ENCODE measurements at regions not wholly inside any gene's neighbourhood (a gene's known extent, or its start where the extent isn't known, plus 50 kb on each side); places are given as distances from the start of the nearest gene placed in this dataset.
"Not testable (repeated sequence)": the region's sequence is repeated elsewhere in the genome, so short reads cannot be mapped to it uniquely, and the experiment has no call there.

DNA sequence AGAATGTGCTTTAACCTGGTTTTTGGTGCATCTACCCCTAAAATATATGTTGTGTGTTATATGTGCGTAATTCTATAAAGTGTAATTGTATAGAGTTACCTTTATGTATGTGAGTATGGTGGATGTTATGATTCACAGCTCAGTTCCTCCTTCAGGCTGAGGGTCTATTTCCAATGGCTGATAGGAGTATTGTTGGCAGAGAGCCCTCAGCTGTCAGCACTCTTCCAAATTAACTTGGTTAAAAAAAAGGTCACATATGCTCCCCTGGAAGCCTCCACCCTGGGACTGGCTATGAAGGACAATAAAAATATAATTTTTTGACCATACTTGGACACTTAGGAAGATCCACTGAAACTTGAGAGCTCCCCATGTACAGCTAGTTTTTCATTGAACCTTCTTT is 250.4 kb upstream of the CDH12 start:
- Histone ChIP-seq H3K4me2 (ENCODE audit: low read length) (no peak overlapping the region), H3K27ac (ENCODE audit: low read depth, low read length, poor library complexity, severe bottlenecking) (no peak overlapping the region), H4K20me1 (ENCODE audit: insufficient read depth, low read length) (no peaks in the 10 kb centered on the region), H3K36me3 (ENCODE audit: insufficient read depth, low read length) (no peaks in the 10 kb centered on the region), H3K9me2 (ENCODE audit: low read depth, low read length) (no peaks in the 10 kb centered on the region), H3K4me3 (ENCODE audit: low read depth, low read length, poor library complexity, severe bottlenecking) (no peak overlapping the region), H3K9ac (ENCODE audit: low read length) (no peak overlapping the region), H3K9me3 (ENCODE audit: low read length) (no peaks in the 10 kb centered on the region), H3K4me1 (ENCODE audit: insufficient read depth, low read length, severe bottlenecking) (no peaks in the 10 kb centered on the region), H2AFZ (ENCODE audit: low read length) (no peak overlapping the region), H3K79me2 (ENCODE audit: insufficient read depth, low read length) (no peaks in the 10 kb centered on the region), H3K27me3 (ENCODE audit: insufficient read depth, low read length) (no peaks in the 10 kb centered on the region), H3F3A (ENCODE audit: insufficient read depth, low read length) (no peaks in the 10 kb centered on the region)
- no peak for TF ChIP-seq EZH2 (IDR thresholded peaks at IDR 0.05; ENCODE audit: borderline replicate concordance, low read length)
- TF ChIP-seq, protein P1, sequence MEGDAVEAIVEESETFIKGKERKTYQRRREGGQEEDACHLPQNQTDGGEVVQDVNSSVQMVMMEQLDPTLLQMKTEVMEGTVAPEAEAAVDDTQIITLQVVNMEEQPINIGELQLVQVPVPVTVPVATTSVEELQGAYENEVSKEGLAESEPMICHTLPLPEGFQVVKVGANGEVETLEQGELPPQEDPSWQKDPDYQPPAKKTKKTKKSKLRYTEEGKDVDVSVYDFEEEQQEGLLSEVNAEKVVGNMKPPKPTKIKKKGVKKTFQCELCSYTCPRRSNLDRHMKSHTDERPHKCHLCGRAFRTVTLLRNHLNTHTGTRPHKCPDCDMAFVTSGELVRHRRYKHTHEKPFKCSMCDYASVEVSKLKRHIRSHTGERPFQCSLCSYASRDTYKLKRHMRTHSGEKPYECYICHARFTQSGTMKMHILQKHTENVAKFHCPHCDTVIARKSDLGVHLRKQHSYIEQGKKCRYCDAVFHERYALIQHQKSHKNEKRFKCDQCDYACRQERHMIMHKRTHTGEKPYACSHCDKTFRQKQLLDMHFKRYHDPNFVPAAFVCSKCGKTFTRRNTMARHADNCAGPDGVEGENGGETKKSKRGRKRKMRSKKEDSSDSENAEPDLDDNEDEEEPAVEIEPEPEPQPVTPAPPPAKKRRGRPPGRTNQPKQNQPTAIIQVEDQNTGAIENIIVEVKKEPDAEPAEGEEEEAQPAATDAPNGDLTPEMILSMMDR (IDR thresholded peaks at IDR 0.05; ENCODE audit: low read length): no peak

DNA sequence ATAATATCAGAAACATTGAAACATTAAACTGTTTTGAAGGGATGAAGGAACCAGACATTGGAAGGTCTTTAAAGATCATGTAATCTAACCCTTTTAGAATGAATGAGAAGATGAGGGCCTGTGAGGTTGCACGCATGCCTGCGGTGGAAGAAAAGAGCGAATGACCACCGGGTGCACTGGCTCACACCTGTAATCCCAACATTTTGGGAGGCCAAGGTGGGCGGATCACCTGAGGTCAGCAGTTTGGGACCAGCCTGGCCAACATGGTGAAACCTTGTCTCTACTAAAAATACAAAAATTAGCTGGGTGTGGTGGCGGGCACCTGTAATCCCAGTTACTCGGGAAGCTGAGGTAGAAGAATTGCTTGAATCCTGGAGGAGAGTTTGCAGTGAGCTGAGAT is 242.3 kb upstream of the CDH12 start:
- H3K27me3 ChIP-seq (ENCODE audit: insufficient read depth, low read length); H3K4me2 ChIP-seq (ENCODE audit: low read length); H3K79me2 ChIP-seq (ENCODE audit: insufficient read depth, low read length); H3K9me3 ChIP-seq (ENCODE audit: low read length); H3K9me2 ChIP-seq (ENCODE audit: low read depth, low read length); H3K9ac ChIP-seq (ENCODE audit: low read length); H3K27ac ChIP-seq (ENCODE audit: low read depth, low read length, poor library complexity, severe bottlenecking); H3K36me3 ChIP-seq (ENCODE audit: insufficient read depth, low read length); H2AFZ ChIP-seq (ENCODE audit: low read length); H3F3A ChIP-seq (ENCODE audit: insufficient read depth, low read length); H3K4me3 ChIP-seq (ENCODE audit: low read depth, low read length, poor library complexity, severe bottlenecking); H3K4me1 ChIP-seq (ENCODE audit: insufficient read depth, low read length, severe bottlenecking); H4K20me1 ChIP-seq (ENCODE audit: insufficient read depth, low read length): not testable (repeated sequence)

DNA sequence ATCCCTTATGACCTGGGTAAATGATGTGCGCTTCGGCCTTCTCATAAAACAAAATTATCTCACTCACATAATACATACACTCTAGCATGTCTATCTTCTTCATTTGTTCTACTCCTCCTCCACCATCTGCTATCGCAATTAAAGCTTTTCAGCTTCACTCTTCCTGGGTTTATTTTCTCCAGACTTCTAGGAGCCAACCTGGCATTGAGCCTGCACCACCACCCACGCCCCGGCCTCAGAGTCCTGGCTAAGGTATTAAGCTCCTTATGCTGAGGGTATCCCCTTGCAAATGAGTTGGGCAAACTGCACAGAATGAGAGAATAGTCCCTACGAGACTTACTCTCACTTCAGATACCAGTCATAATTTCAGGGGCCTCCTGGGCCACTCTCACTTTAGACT is 236.1 kb upstream of the CDH12 start:
- Histone ChIP-seq H3K4me3 (ENCODE audit: low read depth, low read length, poor library complexity, severe bottlenecking) (no peak overlapping the region), H3K9ac (ENCODE audit: low read length) (no peak overlapping the region), H3K4me1 (ENCODE audit: insufficient read depth, low read length, severe bottlenecking) (peaks cover 11% of the 10 kb centered on the region), H3K27me3 (ENCODE audit: insufficient read depth, low read length) (no peaks in the 10 kb centered on the region), H3K9me2 (ENCODE audit: low read depth, low read length) (no peaks in the 10 kb centered on the region), H3K36me3 (ENCODE audit: insufficient read depth, low read length) (no peaks in the 10 kb centered on the region), H3K4me2 (ENCODE audit: low read length) (no peak overlapping the region), H3F3A (ENCODE audit: insufficient read depth, low read length) (no peaks in the 10 kb centered on the region), H3K9me3 (ENCODE audit: low read length) (no peaks in the 10 kb centered on the region), H3K27ac (ENCODE audit: low read depth, low read length, poor library complexity, severe bottlenecking) (no peak overlapping the region), H2AFZ (ENCODE audit: low read length) (no peak overlapping the region), H4K20me1 (ENCODE audit: insufficient read depth, low read length) (no peaks in the 10 kb centered on the region), H3K79me2 (ENCODE audit: insufficient read depth, low read length) (no peaks in the 10 kb centered on the region)
- TF ChIP-seq, protein P1 (IDR thresholded peaks at IDR 0.05; ENCODE audit: low read length): no peak
- no peak for TF ChIP-seq EZH2 (IDR thresholded peaks at IDR 0.05; ENCODE audit: borderline replicate concordance, low read length)

DNA sequence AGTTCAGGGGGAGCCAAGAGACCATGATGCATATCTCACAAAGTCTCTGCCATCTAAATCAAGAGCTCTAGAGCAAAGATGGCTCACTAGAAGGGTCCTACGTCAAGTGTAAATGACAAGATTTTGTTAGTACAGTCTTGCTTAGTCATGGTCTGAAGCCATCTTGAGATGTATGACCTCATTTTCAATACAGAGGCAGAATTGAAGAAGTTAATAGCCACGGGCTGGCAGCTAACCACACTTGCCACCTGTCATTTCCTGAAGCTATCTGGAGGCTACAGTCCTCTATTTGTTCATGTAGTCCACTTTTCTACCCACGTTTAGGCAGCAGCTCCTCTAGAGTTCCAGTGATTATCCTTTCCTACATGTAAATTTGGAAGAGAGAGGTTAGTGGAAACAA is 231.7 kb upstream of the CDH12 start:
- Histone ChIP-seq H3K9ac (ENCODE audit: low read length) (no peak overlapping the region), H3K4me2 (ENCODE audit: low read length) (peak overlapping the region; percentile 3; the same call in 1 of the 2 replicates), H3K9me3 (ENCODE audit: low read length) (no peaks in the 10 kb centered on the region), H3F3A (ENCODE audit: insufficient read depth, low read length) (no peaks in the 10 kb centered on the region), H3K9me2 (ENCODE audit: low read depth, low read length) (no peaks in the 10 kb centered on the region), H3K79me2 (ENCODE audit: insufficient read depth, low read length) (no peaks in the 10 kb centered on the region), H4K20me1 (ENCODE audit: insufficient read depth, low read length) (no peaks in the 10 kb centered on the region), H2AFZ (ENCODE audit: low read length) (peak overlapping the region; percentile 26; the same call in 1 of the 2 replicates), H3K27me3 (ENCODE audit: insufficient read depth, low read length) (no peaks in the 10 kb centered on the region), H3K4me1 (ENCODE audit: insufficient read depth, low read length, severe bottlenecking) (peaks cover 14% of the 10 kb centered on the region), H3K4me3 (ENCODE audit: low read depth, low read length, poor library complexity, severe bottlenecking) (no peak overlapping the region), H3K27ac (ENCODE audit: low read depth, low read length, poor library complexity, severe bottlenecking) (peak overlapping the region; percentile 47), H3K36me3 (ENCODE audit: insufficient read depth, low read length) (no peaks in the 10 kb centered on the region)
- TF ChIP-seq, protein P1 (IDR thresholded peaks at IDR 0.05; ENCODE audit: low read length): no peak
- TF ChIP-seq EZH2 (IDR thresholded peaks at IDR 0.05; ENCODE audit: borderline replicate concordance, low read length): no peak
